SH-SY5Y (cell line): ENCODE measurements at regions not wholly inside any gene's neighbourhood (a gene's known extent, or its start where the extent isn't known, plus 50 kb on each side); places are given as distances from the start of the nearest gene placed in this dataset.

ENCODE experiments used
- GATA2 ChIP-seq: IDR thresholded peaks from 2 replicates; pipeline ENCODE4 v1.6.1; 2011; ENCODE audit warnings: mild to moderate bottlenecking, low read depth, low read length
- GATA3 ChIP-seq: IDR thresholded peaks from 2 replicates; pipeline ENCODE4 v1.6.1; 2011; ENCODE audit warnings: low read depth, mild to moderate bottlenecking, low read length, moderate library complexity

- TF ChIP-seq GATA3 (no peak), GATA2 (no peak)
Observed at GRCh38 chr14:49160983-49161382, 425.2 kb downstream of the RPS29 start.
